HG02840 (cell line): ENCODE measurements at regions not wholly inside any gene's neighbourhood (a gene's known extent, or its start where the extent isn't known, plus 50 kb on each side); places are given as distances from the start of the nearest gene placed in this dataset.
A peak's percentile ranks its signal among the peaks of the same experiment; 100 is the strongest.
"Not testable (repeated sequence)": the region's sequence is repeated elsewhere in the genome, so short reads cannot be mapped to it uniquely, and the experiment has no call there.

Experiments
- ATAC-seq: cut with Tn5 transposase; IDR thresholded peaks from one replicate; pipeline ENCODE4 v1.9.1; 2021; ENCODE audit warnings: mild to moderate bottlenecking, moderate library complexity, moderate number of reproducible peaks; ENCODE audit not compliant: unreplicated experiment, low FRiP score

DNA sequence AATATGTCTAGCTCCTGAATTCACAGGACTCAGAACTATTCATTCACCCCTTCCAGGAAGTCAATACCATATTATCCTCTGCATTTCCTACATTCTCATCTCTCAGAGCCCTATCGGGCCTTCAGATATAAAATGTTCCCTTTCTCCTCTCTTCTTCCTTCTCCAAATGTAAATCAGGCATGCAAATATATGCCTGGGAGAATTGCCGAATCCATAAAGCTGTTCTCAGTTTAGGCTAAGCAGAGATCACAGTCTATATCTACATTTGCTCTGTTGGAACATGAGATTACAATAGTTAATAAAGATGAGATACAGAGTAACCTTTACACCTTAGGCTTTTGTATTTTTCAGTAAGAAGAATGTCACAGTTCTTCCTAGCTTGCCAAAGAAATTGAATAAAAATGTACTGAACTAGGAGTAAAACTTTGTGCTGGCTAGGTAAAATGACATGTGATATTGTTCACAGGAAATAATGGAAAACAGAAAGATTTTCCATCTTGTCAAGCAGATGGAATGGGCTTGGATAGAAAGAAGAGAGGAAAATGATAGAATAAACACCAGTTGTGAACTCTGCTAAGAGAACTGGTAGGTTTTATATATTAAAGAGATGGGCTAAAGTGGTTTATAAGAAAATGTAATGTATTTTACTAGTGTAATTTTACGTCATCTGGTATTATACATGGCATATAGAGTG lies 161.5 kb downstream of the NRIP1 start:
- no peak for ATAC-seq

DNA sequence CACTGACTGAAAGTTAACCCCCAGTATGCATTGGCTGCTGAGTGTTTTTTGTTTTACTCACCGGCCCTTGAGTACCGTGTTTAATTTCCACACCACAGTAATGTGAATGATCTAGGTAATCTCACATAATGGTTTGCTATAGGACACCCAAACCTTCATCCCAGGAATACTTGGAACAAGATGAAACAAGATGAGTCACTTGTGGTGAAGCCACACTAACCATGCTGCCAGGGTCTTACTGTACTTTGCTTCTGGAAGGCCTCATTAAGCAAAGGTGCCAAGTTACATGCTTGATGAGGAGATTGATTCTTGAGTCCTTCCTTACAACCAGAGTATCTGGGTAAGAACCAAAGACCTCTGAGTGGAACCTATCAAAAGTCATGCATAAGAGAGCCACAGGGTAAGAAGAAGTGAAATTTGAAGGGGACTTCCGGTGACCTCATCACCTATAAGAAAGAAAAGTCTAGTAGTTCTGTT lies 163.3 kb downstream of the NRIP1 start:
- no peak for ATAC-seq

DNA sequence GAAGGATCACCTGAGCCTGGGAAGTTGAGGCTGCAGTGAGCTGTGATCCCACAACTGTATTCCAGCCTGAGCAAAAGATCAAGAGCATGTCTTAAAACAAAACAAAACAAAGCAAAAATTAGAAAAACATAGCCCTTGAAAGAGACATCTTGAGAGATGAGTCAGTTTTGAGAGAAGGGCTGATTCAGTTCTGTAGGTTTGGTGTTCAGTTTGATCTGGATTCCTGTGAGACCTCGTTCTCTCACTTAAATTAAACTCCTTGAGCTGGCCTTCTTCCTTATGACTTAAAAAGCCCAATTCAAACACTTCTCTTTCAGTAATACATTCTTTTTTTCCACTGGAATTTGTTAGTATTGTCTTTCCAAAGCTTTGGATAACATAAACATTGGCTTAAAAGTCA lies 164.2 kb downstream of the NRIP1 start:
- no peak for ATAC-seq

DNA sequence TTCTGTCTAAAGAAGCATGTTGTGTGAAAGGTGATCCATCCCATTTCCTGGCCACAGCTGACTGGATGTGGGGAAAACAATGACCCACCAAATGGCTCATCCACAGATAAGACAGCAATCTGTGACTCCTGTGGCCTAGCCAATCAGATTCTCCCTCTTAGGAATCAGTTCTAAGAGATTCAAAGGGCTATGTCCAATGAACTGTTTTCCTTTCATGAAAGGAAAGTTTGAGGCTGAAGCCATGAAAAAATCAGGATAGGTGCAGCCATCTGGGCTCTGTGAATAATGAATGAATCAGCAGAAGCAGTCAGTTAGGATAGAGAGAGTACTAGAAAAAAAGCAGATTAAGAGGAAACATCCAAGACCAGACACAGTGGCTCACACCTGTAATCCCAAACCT lies 164.7 kb downstream of the NRIP1 start:
- no peak for ATAC-seq

DNA sequence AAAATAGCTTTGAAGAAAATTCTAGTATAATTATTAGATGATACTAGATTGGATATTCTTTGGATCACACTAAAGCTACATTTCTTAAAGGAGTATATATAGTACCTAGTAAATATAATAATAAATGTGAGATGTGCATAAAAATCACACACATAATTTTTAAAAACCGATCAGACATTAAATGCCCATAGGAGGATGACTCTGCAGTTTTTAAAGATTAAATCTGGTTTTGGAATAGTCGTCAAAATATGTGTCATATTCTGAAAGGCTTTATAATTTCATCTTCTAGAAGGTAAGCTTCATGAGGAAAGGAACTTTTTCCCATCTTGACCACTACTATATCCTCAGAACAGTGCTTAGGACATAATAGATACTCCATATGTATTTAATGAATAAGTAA lies 169.0 kb downstream of the NRIP1 start:
- ATAC-seq, result no peak

DNA sequence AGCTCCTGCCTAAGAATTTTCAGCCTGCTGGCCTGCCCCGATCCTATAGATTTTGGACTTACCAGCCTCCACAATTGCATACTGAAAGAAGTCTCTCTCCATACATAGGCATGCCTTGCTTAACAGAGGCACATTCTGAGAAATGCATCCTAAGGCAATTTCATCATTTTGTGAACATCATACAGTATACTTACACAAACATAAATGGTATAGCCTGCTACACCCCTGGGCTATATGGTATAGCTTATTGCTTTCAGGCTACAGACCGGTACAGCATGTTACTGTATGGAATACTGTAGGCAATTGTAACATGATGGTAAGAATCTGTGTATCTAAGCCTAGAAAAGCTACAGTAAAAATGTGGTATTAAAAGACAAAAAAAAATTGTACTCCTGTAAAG lies 174.7 kb downstream of the NRIP1 start:
- no peak for ATAC-seq

DNA sequence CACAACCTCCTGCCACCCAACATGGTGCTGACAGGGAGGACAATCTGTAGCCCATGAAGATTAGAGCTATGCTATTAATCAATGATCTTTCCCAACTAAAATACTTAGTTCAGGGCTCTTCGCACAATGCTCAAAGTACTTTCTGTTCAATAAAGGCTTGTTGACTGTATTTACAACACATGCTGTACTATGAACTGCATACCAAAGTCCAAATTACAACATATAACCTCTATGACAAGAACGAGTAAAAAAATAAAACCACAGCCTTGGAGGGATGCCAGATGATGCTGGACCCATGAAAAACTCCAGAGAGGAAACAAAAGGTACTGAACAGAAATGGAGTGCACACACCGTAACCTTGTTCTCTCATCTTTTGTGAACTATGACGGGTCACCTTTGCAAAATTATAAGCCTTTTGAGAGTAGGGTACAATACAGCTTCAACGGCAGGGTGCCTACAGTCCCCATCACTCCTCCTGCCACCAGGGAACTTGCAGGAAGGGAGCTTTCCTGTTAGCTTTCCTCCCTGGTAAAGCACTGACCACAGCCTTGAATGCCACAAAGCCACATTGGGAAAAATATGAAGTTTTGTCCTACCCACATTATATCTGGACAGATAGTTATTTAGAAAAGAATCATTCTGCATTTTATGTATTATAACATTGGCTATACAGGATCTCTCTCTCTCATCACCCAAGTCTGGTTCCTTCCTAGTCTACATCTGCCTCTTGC lies 175.6 kb downstream of the NRIP1 start:
- ATAC-seq, result no peak

DNA sequence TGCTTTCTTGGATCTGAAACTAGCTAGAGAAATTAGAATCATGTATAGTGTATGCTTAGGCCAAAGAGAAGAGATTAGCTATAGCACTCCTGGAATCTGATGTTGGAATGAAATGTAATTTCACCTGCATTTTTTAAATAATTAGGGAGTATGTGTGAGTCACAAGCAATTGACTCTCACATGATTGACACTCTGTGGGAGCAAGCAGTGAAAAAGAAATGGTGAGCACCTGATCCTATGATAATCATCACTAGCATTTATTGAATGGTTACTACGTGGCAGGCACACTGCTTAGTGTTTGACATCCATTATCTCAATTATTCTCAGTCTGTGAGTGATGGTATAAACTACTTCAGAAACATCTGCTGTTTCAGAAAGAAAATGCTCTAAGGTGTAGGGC lies 176.6 kb downstream of the NRIP1 start:
- ATAC-seq, result no peak

DNA sequence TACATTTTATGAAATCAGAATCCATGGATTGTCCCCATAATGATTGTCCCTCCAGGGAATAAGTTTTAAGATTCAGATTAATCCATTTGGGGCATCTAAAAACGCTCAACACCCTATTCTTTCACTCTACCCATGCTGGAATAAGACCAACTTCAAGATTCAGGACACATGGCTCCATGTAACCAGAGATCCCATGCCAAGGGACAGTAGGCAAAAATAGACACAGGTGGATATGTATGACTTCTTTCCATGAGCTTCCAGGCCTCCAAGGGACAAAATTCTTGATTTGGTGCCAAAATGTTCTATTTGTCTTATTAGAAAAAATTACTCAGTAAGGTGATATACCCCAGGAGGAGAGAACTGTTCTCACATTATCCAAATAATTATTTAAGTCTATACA lies 178.8 kb downstream of the NRIP1 start:
- ATAC-seq, result no peak

DNA sequence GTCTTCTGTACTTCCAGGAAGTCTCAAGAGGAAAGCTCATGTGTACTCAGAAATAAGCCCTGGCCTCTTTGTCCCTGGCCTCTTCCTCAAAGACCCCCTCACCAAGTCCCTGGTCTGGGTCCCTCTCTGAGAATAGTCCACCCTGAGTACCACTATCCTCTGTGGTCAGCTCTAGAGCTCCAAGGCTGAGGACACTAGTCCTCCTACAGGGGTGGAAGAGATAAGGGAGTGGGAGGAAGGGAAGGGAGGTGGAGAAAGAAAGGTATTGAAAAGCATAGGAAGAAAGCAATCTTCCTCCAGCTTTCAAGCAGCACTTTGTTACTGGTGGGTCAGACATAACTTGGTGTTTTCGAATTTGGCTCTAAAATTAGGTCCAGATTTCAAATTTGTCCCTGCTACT lies 181.4 kb downstream of the NRIP1 start:
- no peak for ATAC-seq

DNA sequence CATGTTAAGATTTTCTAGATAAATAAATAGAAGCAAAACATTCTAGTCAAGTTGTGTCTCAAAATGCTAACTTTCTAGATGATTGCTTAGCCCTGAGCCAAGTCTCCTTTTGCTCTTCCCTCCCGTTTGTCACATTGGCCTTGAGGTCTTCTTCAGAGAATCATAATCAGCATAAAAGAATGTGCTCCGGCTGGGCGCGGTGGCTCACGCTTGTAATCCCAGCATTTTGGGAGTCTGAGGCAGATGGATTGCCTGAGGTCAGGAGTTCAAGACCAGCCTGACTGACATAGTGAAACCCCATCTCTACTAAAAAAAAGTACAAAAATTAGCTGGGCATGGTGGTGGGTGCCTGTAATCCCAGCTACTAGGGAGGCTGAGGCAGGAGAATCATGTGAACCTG lies 182.3 kb downstream of the NRIP1 start:
- not testable (repeated sequence) for ATAC-seq

DNA sequence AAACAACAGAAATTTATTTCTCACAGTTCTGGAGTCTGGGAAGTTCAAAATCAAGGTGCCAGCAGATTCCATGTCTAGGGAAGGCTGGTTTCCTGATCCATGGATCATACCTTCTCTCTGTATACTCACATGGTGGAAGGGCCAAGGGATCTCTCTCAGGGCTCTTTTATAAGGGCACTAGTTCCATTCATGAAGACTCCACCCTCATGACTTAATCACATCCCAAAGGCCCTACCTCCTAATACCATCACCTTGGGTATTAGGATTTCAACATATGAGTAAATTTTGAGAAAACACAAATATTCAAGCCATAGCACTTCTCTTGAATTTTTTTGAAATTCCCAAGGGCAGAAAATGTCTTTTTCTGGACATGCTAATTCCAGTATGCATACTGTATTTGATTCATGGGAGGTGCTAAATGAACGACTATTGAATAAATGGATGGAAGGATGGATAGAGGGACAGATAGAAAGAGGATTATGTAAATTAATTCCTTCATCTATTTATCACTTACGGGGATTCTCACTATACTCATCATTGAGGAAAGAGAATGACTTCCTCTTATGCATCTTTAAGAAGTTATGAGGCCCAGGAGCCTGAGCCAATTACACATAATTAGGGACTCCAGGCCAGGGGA lies 182.8 kb downstream of the NRIP1 start:
- ATAC-seq, result no peak

DNA sequence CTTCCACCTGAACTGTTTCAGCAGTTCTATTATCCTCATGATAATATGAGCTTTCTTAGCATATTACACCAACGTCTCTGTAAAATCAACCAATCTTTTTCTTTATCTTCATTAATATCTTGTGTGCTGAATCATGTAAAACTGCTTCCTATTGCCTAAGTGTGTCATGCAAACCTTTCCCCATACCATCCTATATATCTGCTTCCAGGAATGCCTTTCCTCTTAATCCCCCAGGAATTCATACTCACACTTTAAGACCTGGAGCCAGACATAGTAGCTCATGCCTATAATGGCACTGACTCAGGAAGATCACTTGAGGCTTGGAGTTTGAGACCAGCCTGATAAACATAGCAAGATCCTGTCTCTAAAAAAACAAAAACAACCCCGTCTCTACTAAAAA lies 183.9 kb downstream of the NRIP1 start:
- ATAC-seq, result no peak

DNA sequence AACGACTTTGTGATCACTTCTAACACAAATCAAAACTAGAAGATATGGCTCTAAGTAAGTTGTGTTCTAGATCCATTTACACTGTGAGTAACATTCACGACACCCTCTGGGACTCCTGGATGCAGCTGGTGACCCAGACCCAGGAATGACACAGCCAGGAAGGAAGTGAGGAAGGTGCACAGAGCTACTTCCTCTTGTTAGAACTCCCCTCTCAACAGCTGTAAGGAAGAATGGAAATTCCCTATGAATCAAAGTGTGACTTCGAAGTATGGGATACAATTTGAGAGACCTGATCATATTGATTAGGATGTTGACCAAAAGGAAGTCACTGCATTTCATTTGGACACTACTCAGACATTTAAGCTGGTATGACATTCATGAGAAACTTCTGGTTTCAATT lies 185.3 kb downstream of the NRIP1 start:
- no peak for ATAC-seq

DNA sequence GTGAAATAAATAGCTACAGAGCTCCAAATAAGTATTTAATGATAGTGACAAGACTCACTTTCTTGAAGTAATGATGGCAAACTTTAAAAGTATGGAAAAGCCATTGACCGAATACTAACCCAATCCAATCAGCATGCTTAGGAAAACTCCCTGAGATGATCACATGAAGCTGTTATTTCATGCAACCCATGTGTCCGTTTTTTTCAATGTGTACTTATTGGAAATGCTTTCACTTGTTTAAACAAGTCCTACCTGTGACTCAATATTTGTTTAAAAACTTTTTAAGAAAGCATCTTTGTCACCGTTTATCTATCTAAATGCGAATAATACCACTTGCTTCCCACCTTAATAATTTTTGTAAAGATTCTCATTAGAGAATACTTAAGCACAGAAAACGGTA lies 185.8 kb downstream of the NRIP1 start:
- ATAC-seq, result no peak

DNA sequence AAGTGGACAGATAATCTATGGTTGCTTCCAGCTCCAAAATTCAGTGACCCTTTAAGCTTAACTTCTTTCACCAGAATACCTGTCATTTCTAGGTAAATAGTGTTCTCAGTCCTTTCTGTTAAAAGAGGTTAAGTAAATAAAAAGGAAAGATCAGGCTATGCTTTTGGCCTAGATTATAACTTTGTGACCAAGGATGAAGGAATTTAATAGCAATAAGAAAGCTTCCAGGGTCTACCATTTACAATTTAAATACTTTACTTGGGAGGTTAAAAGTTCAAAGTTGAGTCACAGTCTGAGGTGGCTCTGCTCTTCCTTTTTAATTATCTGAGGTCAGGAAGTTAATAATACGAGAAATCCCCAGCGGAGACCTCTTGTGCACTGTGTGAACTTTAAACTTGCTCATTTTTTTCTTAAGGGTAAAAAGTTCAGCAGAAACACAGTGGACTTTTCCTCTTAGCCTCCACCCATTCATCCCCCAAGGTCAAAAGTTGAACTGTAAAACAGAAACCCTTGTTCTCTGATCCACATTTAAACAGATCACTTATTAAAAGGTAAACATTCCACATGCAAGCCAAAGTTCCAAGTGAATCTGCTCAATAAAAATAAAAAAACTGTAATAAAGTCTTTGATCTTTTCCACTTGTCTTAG lies 187.1 kb downstream of the NRIP1 start:
- ATAC-seq, result no peak

DNA sequence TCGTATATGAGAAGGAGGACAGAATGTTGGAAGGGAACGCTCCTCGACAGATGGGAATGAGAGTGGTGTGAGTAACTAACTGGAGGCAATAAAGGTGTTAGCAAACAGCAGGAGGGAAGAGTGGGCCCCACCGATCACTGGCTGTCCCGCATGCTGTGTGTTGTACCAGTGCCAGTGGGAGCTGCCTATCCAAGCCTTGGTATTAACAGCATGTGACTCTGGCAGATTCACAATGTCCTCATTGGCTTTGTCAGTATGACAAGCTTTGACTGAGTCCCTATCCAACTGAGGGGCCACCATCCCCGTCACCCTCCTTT lies 188.3 kb downstream of the NRIP1 start:
- ATAC-seq, result no peak

DNA sequence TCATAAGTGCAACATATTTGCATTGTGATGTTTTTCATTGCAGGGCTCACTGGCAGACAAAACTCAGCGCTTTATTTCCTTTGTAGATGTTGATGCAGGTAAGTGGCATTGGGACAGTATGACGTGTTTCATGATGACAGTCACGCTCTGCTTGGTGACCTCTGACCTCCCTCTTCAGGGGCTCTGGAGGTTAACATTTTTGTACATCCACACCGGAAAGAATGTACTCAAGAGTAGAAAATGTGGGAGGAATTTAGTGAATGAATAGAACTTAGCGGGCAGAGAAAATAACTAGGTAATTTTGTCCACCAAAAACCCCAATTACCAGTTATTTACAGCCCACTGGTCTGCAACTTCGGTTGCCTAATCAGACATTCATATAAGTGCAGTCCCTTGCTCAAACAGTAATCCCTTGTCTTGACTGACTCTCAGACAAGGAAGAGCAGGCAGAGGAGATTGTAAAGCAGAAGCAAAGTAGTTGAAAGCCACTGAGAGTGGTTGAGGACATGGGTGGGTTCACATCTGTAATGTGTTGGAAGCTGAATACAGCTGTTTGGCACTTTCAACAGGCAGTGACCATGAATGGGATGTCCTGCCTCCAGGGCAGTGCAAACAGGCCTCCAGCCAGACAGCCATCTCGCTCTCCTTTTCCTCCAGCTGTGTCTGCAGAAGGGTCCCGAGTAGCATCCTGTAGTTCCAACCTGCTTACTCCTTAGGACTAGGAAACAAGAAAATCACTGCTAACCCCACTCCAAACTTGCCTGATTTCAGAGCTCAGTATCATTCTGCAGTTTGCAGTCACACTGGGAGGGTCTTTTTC lies 188.9 kb downstream of the NRIP1 start:
- peak; percentile 71 for ATAC-seq

DNA sequence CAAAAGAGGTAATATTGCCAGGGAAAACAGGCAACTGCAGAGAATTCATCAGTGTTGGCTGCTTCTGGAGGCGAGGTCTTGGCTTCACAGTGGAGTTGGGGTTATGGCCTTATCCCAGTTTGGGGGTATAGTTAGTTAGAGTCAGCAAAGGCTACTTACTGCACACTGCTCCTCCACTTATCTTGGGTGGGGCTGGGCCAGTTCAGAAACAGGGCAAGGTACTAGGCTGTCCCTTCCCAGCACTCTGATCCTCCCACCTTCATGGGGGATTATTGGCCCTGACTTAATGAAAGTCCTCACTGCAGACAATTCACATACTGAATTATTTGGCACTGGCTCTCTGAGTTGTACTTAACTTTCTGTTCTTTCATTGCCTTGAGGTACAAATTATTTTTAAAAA lies 189.6 kb downstream of the NRIP1 start:
- no peak for ATAC-seq

DNA sequence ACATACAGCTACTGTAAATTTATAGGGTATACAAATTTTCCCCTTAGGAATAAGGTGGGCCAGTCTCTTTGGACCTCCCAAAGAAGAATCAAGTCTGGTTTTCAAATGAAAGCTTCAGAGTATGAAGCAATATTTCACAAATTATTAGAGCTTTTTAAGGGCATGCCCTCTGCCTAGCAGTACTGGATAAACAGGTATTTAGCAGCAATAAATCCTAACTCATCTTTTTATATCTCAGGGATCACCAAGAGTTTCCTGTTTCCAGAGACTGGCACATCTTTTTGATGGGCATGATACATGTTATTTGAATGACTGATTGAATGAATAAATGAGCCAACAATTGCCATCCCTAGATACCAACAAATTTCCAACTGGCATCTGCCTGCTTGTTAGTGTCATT lies 190.4 kb downstream of the NRIP1 start:
- ATAC-seq, result no peak

DNA sequence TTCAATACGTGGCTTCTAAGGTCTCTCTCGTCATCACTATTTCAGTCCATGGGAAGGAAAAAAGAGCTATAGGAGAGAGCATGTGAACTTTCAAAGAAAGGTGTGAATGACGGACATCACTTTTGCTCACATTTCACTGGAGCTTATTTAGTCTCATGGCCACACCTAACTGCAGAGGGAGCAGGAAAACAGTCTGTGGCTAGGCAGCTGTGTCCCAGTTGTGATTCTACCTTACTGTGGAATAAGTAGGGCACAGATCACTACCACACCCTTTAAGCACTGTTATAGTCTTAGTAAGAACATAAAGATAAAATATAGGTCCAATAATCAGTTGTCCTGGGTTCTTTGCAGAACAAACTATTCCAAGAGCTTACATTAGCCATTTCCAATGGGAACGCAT lies 192.9 kb downstream of the NRIP1 start:
- no peak for ATAC-seq
